Suprapubic skin (tissue), 4 donors: ENCODE measurements at regions not wholly inside any gene's neighbourhood (a gene's known extent, or its start where the extent isn't known, plus 50 kb on each side); places are given as distances from the start of the nearest gene placed in this dataset.

ENCODE experiments used
- POLR2A ChIP-seq, 2 donors: fragments of 450-650 bp; IDR thresholded peaks; one replicate each; pipeline ENCODE4 v1.6.1; 2017; ENCODE audit warnings: antibody characterized with exemption in 2 of 2, mild to moderate bottlenecking in 2 of 2, moderate library complexity in 2 of 2
- POLR2AphosphoS5 ChIP-seq, 3 donors: sonication (generic); formaldehyde crosslinking; IDR thresholded peaks; one replicate each; pipeline ENCODE4 v1.6.1; 2017; ENCODE audit warnings: antibody characterized with exemption in 3 of 3
- TF ChIP-seq, protein P1 (sequence below), 2 donors: fragments of 200-600 bp in 1 of 2; fragments of 450-650 bp in 1 of 2; sonication (generic) in 1 of 2; IDR thresholded peaks; one replicate each; pipeline ENCODE4 v1.5.1; 2016 to 2019; ENCODE audit warnings: antibody characterized with exemption in 2 of 2, mild to moderate bottlenecking in 1 of 2, moderate library complexity in 1 of 2

GRCh38 chr2:7278984-7279383 lies 361.8 kb downstream of the RNF144A start:
- TF ChIP-seq, protein P1, sequence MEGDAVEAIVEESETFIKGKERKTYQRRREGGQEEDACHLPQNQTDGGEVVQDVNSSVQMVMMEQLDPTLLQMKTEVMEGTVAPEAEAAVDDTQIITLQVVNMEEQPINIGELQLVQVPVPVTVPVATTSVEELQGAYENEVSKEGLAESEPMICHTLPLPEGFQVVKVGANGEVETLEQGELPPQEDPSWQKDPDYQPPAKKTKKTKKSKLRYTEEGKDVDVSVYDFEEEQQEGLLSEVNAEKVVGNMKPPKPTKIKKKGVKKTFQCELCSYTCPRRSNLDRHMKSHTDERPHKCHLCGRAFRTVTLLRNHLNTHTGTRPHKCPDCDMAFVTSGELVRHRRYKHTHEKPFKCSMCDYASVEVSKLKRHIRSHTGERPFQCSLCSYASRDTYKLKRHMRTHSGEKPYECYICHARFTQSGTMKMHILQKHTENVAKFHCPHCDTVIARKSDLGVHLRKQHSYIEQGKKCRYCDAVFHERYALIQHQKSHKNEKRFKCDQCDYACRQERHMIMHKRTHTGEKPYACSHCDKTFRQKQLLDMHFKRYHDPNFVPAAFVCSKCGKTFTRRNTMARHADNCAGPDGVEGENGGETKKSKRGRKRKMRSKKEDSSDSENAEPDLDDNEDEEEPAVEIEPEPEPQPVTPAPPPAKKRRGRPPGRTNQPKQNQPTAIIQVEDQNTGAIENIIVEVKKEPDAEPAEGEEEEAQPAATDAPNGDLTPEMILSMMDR (IDR thresholded peaks at IDR 0.05) = no peak
- no peak for TF ChIP-seq POLR2A (IDR thresholded peaks at IDR 0.05)
- no peak for TF ChIP-seq POLR2AphosphoS5 (IDR thresholded peaks at IDR 0.05)
